ENCODE measurements at regions not wholly inside any gene's neighbourhood (a gene's known extent, or its start where the extent isn't known, plus 50 kb on each side); places are given as distances from the start of the nearest gene placed in this dataset.

- DNase-seq (ENCODE audit: insufficient read length, low spot score) (no peak), FAIRE-seq (no peak)
- TF ChIP-seq POU2F2 (IDR thresholded peaks at IDR 0.05; ENCODE audit: low read depth, low read length) (no peak), SPI1 (IDR thresholded peaks at IDR 0.05; ENCODE audit: low read depth, low read length) (no peak), TAF1 (IDR thresholded peaks at IDR 0.05; ENCODE audit: low read depth, low read length) (no peak), POLR2A (IDR thresholded peaks at IDR 0.05; ENCODE audit: low read depth, low read length) (no peak), POLR2AphosphoS5 (IDR thresholded peaks at IDR 0.05; ENCODE audit: low read depth, low read length) (no peak), PAX5 (IDR thresholded peaks at IDR 0.05; ENCODE audit: insufficient read depth, low read length, severe bottlenecking) (no peak)
Observed at GRCh38 chr18:8493141-8493540, 116.1 kb upstream of the RAB12 start.

- no peak for DNase-seq (ENCODE audit: insufficient read length, low spot score)
- TF ChIP-seq TAF1 (IDR thresholded peaks at IDR 0.05; ENCODE audit: low read depth, low read length) (no peak), SPI1 (IDR thresholded peaks at IDR 0.05; ENCODE audit: low read depth, low read length) (no peak), PAX5 (IDR thresholded peaks at IDR 0.05; ENCODE audit: insufficient read depth, low read length, severe bottlenecking) (no peak), POLR2AphosphoS5 (IDR thresholded peaks at IDR 0.05; ENCODE audit: low read depth, low read length) (no peak), POLR2A (IDR thresholded peaks at IDR 0.05; ENCODE audit: low read depth, low read length) (no peak), POU2F2 (IDR thresholded peaks at IDR 0.05; ENCODE audit: low read depth, low read length) (no peak)
- FAIRE-seq = no peak
Observed at GRCh38 chr18:8496186-8496585, 113.1 kb upstream of the RAB12 start.

GRCh38 chr18:8498905-8499304, 110.3 kb upstream of the RAB12 start:
- FAIRE-seq = no peak
- TF ChIP-seq POLR2A (IDR thresholded peaks at IDR 0.05; ENCODE audit: low read depth, low read length) (no peak), TAF1 (IDR thresholded peaks at IDR 0.05; ENCODE audit: low read depth, low read length) (no peak), PAX5 (IDR thresholded peaks at IDR 0.05; ENCODE audit: insufficient read depth, low read length, severe bottlenecking) (no peak), POU2F2 (IDR thresholded peaks at IDR 0.05; ENCODE audit: low read depth, low read length) (no peak), POLR2AphosphoS5 (IDR thresholded peaks at IDR 0.05; ENCODE audit: low read depth, low read length) (no peak), SPI1 (IDR thresholded peaks at IDR 0.05; ENCODE audit: low read depth, low read length) (no peak)
- DNase-seq (ENCODE audit: insufficient read length, low spot score) = no peak

- FAIRE-seq = no peak
- TF ChIP-seq TAF1 (IDR thresholded peaks at IDR 0.05; ENCODE audit: low read depth, low read length) (no peak), POU2F2 (IDR thresholded peaks at IDR 0.05; ENCODE audit: low read depth, low read length) (no peak), PAX5 (IDR thresholded peaks at IDR 0.05; ENCODE audit: insufficient read depth, low read length, severe bottlenecking) (no peak), SPI1 (IDR thresholded peaks at IDR 0.05; ENCODE audit: low read depth, low read length) (no peak), POLR2AphosphoS5 (IDR thresholded peaks at IDR 0.05; ENCODE audit: low read depth, low read length) (no peak), POLR2A (IDR thresholded peaks at IDR 0.05; ENCODE audit: low read depth, low read length) (no peak)
- DNase-seq (ENCODE audit: insufficient read length, low spot score) = no peak
Observed at GRCh38 chr18:8499810-8500675, 109.2 kb upstream of the RAB12 start.

GRCh38 chr18:8501044-8501443, 108.2 kb upstream of the RAB12 start:
- TF ChIP-seq SPI1 (IDR thresholded peaks at IDR 0.05; ENCODE audit: low read depth, low read length) (no peak), POLR2AphosphoS5 (IDR thresholded peaks at IDR 0.05; ENCODE audit: low read depth, low read length) (no peak), TAF1 (IDR thresholded peaks at IDR 0.05; ENCODE audit: low read depth, low read length) (no peak), PAX5 (IDR thresholded peaks at IDR 0.05; ENCODE audit: insufficient read depth, low read length, severe bottlenecking) (no peak), POLR2A (IDR thresholded peaks at IDR 0.05; ENCODE audit: low read depth, low read length) (no peak), POU2F2 (IDR thresholded peaks at IDR 0.05; ENCODE audit: low read depth, low read length) (no peak)
- FAIRE-seq (no peak), DNase-seq (ENCODE audit: insufficient read length, low spot score) (no peak)

- DNase-seq (ENCODE audit: insufficient read length, low spot score) (no peak), FAIRE-seq (no peak)
- TF ChIP-seq POLR2A (IDR thresholded peaks at IDR 0.05; ENCODE audit: low read depth, low read length) (no peak), SPI1 (IDR thresholded peaks at IDR 0.05; ENCODE audit: low read depth, low read length) (no peak), POU2F2 (IDR thresholded peaks at IDR 0.05; ENCODE audit: low read depth, low read length) (no peak), POLR2AphosphoS5 (IDR thresholded peaks at IDR 0.05; ENCODE audit: low read depth, low read length) (no peak), PAX5 (IDR thresholded peaks at IDR 0.05; ENCODE audit: insufficient read depth, low read length, severe bottlenecking) (no peak)
Observed at GRCh38 chr18:8503248-8503647, 106.0 kb upstream of the RAB12 start.

- TF ChIP-seq POLR2AphosphoS5 (IDR thresholded peaks at IDR 0.05; ENCODE audit: low read depth, low read length) (no peak), TAF1 (IDR thresholded peaks at IDR 0.05; ENCODE audit: low read depth, low read length) (no peak)
- DNase-seq (ENCODE audit: insufficient read length, low spot score) (no peak), FAIRE-seq (no peak)
Observed at GRCh38 chr18:8504424-8504823, 104.8 kb upstream of the RAB12 start.

GRCh38 chr18:8504880-8505435, 104.3 kb upstream of the RAB12 start:
- FAIRE-seq = no peak
- TF ChIP-seq POU2F2 (IDR thresholded peaks at IDR 0.05; ENCODE audit: low read depth, low read length) = no peak
- no peak for TF ChIP-seq POLR2AphosphoS5 (IDR thresholded peaks at IDR 0.05; ENCODE audit: low read depth, low read length)
- no peak for TF ChIP-seq PAX5 (IDR thresholded peaks at IDR 0.05; ENCODE audit: insufficient read depth, low read length, severe bottlenecking)
- TF ChIP-seq POLR2A (IDR thresholded peaks at IDR 0.05; ENCODE audit: low read depth, low read length) = no peak
- TF ChIP-seq SPI1 (IDR thresholded peaks at IDR 0.05; ENCODE audit: low read depth, low read length) = no peak
- TF ChIP-seq TAF1 (IDR thresholded peaks at IDR 0.05; ENCODE audit: low read depth, low read length) = no peak
- no peak for DNase-seq (ENCODE audit: insufficient read length, low spot score)

GRCh38 chr18:8506251-8507049, 102.8 kb upstream of the RAB12 start:
- TF ChIP-seq SPI1 (IDR thresholded peaks at IDR 0.05; ENCODE audit: low read depth, low read length) (no peak), POLR2AphosphoS5 (IDR thresholded peaks at IDR 0.05; ENCODE audit: low read depth, low read length) (no peak), TAF1 (IDR thresholded peaks at IDR 0.05; ENCODE audit: low read depth, low read length) (no peak), POLR2A (IDR thresholded peaks at IDR 0.05; ENCODE audit: low read depth, low read length) (no peak), POU2F2 (IDR thresholded peaks at IDR 0.05; ENCODE audit: low read depth, low read length) (no peak), PAX5 (IDR thresholded peaks at IDR 0.05; ENCODE audit: insufficient read depth, low read length, severe bottlenecking) (no peak)
- DNase-seq (ENCODE audit: insufficient read length, low spot score) (no peak), FAIRE-seq (no peak)

Measured in GM12891 (cell line).